Ascending aorta (tissue), 2 donors: ENCODE measurements at regions not wholly inside any gene's neighbourhood (a gene's known extent, or its start where the extent isn't known, plus 50 kb on each side); places are given as distances from the start of the nearest gene placed in this dataset.
A peak's percentile ranks its signal among the peaks of the same experiment; 100 is the strongest.
"Not testable (repeated sequence)": the region's sequence is repeated elsewhere in the genome, so short reads cannot be mapped to it uniquely, and the experiment has no call there.

Experiments used
- DNase-seq, 2 donors: peaks; one replicate each; pipeline ENCODE4 v3.0.0-alpha.2; 2019; ENCODE audit warnings: low spot score in 2 of 2
- H3K27ac ChIP-seq, 2 donors: fragments of 200-600 bp; sonication (generic); one replicate each; pipeline ENCODE4 v1.5.1; 2016 to 2017; ENCODE audit warnings: mild to moderate bottlenecking in 1 of 2
- H3K27me3 ChIP-seq: fragments of 200-600 bp; sonication (generic); one replicate; pipeline ENCODE4 v1.5.1; 2017
- H3K36me3 ChIP-seq, 2 donors: fragments of 200-600 bp; sonication (generic); one replicate each; pipeline ENCODE4 v1.5.1; 2016
- H3K4me1 ChIP-seq, 2 donors: fragments of 200-600 bp; sonication (generic); one replicate each; pipeline ENCODE4 v1.5.1; 2016 to 2017; ENCODE audit warnings: mild to moderate bottlenecking in 1 of 2
- H3K4me3 ChIP-seq, 2 donors: fragments of 200-600 bp; sonication (generic); one replicate each; pipeline ENCODE4 v1.5.1; 2016 to 2017; ENCODE audit warnings: mild to moderate bottlenecking in 1 of 2
- H3K9me3 ChIP-seq, 2 donors: fragments of 200-600 bp; sonication (generic); one replicate each; pipeline ENCODE4 v1.5.1; 2016
- intact Hi-C: fragments of 100-400 bp; cut with DNase I; formaldehyde crosslinking; loops from one replicate; pipeline ENCODE4 v1.15.1; 2023

GRCh38 chr21:5104562-5104928 lies 5416.8 kb upstream of the TPTE start:
- H3K9me3 ChIP-seq, H3K36me3 ChIP-seq, H3K27me3 ChIP-seq, H3K4me3 ChIP-seq, H3K27ac ChIP-seq, DNase-seq, H3K4me1 ChIP-seq, intact Hi-C loops: not testable (repeated sequence)

- H3K27ac ChIP-seq, H3K27me3 ChIP-seq, H3K4me1 ChIP-seq, H3K9me3 ChIP-seq, intact Hi-C loops, H3K36me3 ChIP-seq, DNase-seq, H3K4me3 ChIP-seq: not testable (repeated sequence)
Observed at GRCh38 chr21:5105939-5106708, 5415.3 kb upstream of the TPTE start.

- DNase-seq, H3K36me3 ChIP-seq, H3K4me1 ChIP-seq, H3K4me3 ChIP-seq, H3K27me3 ChIP-seq, intact Hi-C loops, H3K9me3 ChIP-seq: not testable (repeated sequence)
- peak overlapping the region; percentile 56 to 70 for H3K27ac ChIP-seq
Observed at GRCh38 chr21:5106767-5107464, 5414.5 kb upstream of the TPTE start.

- H3K27ac ChIP-seq, H3K9me3 ChIP-seq, intact Hi-C loops, H3K4me3 ChIP-seq, H3K36me3 ChIP-seq, H3K4me1 ChIP-seq, DNase-seq, H3K27me3 ChIP-seq: not testable (repeated sequence)
Observed at GRCh38 chr21:5107637-5108036, 5413.7 kb upstream of the TPTE start.

- intact Hi-C loops, H3K9me3 ChIP-seq, DNase-seq, H3K36me3 ChIP-seq, H3K27me3 ChIP-seq, H3K4me3 ChIP-seq, H3K27ac ChIP-seq, H3K4me1 ChIP-seq: not testable (repeated sequence)
Observed at GRCh38 chr21:5108048-5108775, 5413.2 kb upstream of the TPTE start.

GRCh38 chr21:5111197-5111596 lies 5410.2 kb upstream of the TPTE start:
- H3K4me3 ChIP-seq, H3K27me3 ChIP-seq, H3K4me1 ChIP-seq, H3K27ac ChIP-seq, H3K36me3 ChIP-seq, DNase-seq, intact Hi-C loops, H3K9me3 ChIP-seq: not testable (repeated sequence)

- H3K27ac ChIP-seq, H3K36me3 ChIP-seq, intact Hi-C loops, H3K4me3 ChIP-seq, H3K27me3 ChIP-seq, H3K9me3 ChIP-seq, H3K4me1 ChIP-seq, DNase-seq: not testable (repeated sequence)
Observed at GRCh38 chr21:5113092-5113491, 5408.3 kb upstream of the TPTE start.

- H3K27me3 ChIP-seq, H3K4me1 ChIP-seq, H3K9me3 ChIP-seq, DNase-seq, H3K36me3 ChIP-seq, H3K4me3 ChIP-seq, H3K27ac ChIP-seq, intact Hi-C loops: not testable (repeated sequence)
Observed at GRCh38 chr21:5114468-5114867, 5406.9 kb upstream of the TPTE start.

- intact Hi-C loops, H3K27me3 ChIP-seq, H3K9me3 ChIP-seq, H3K36me3 ChIP-seq, H3K27ac ChIP-seq, H3K4me1 ChIP-seq, H3K4me3 ChIP-seq, DNase-seq: not testable (repeated sequence)
Observed at GRCh38 chr21:5114893-5115645, 5406.3 kb upstream of the TPTE start.

GRCh38 chr21:5115646-5116343 lies 5405.6 kb upstream of the TPTE start:
- H3K9me3 ChIP-seq, DNase-seq, H3K4me1 ChIP-seq, H3K27ac ChIP-seq, H3K4me3 ChIP-seq, intact Hi-C loops, H3K36me3 ChIP-seq, H3K27me3 ChIP-seq: not testable (repeated sequence)

GRCh38 chr21:5116344-5117123 lies 5404.8 kb upstream of the TPTE start:
- DNase-seq, H3K4me3 ChIP-seq, H3K27me3 ChIP-seq, H3K4me1 ChIP-seq, intact Hi-C loops, H3K27ac ChIP-seq, H3K36me3 ChIP-seq, H3K9me3 ChIP-seq: not testable (repeated sequence)

- intact Hi-C loops, H3K27ac ChIP-seq, H3K9me3 ChIP-seq, H3K4me3 ChIP-seq, DNase-seq, H3K27me3 ChIP-seq, H3K36me3 ChIP-seq, H3K4me1 ChIP-seq: not testable (repeated sequence)
Observed at GRCh38 chr21:5117135-5117534, 5404.2 kb upstream of the TPTE start.
